ENCODE measurements at regions not wholly inside any gene's neighbourhood (a gene's known extent, or its start where the extent isn't known, plus 50 kb on each side); places are given as distances from the start of the nearest gene placed in this dataset.

GRCh38 chr3:135310317-135310716 is 515.3 kb downstream of the EPHB1 start:
- Histone ChIP-seq H3K56ac (ENCODE audit: extremely low read depth, insufficient read depth, low read length) (no peak overlapping the region), H4K20me1 (ENCODE audit: insufficient read depth, low read length) (no peaks in the 10 kb centered on the region), H3K18ac (ENCODE audit: low read depth, low read length) (no peak overlapping the region), H4K5ac (ENCODE audit: low read depth, low read length) (no peak overlapping the region), H2BK5ac (ENCODE audit: low read depth, low read length, poor library complexity, severe bottlenecking) (no peak overlapping the region), H3K27ac (ENCODE audit: insufficient read depth, low read length) (no peak overlapping the region), H3K4me1 (ENCODE audit: control insufficient read depth, insufficient read depth, low read length) (no peaks in the 10 kb centered on the region), H2BK20ac (ENCODE audit: low read depth, low read length) (no peak overlapping the region), H3K4ac (ENCODE audit: low read depth, low read length) (no peak overlapping the region), H3K9ac (ENCODE audit: low read depth, low read length) (no peak overlapping the region), H2BK15ac (ENCODE audit: low read depth, low read length) (no peak overlapping the region), H2AFZ (replicated peaks; ENCODE audit: low read length, poor library complexity) (no peak overlapping the region), H2AK5ac (ENCODE audit: low read depth, low read length) (no peak overlapping the region), H2BK120ac (ENCODE audit: low read depth, low read length) (no peak overlapping the region), H3K9me3 (ENCODE audit: control insufficient read depth, insufficient read depth, low read length) (peaks cover 13% of the 10 kb centered on the region), H3K9me1 (ENCODE audit: insufficient read depth, low read length) (no peaks in the 10 kb centered on the region), H3K4me2 (ENCODE audit: low read depth, low read length) (no peak overlapping the region), H3K14ac (replicated peaks; ENCODE audit: low read depth, low read length) (no peak overlapping the region), H3K79me1 (ENCODE audit: low read depth in 1 of 2, low read length in 2 of 2) (no peaks in the 10 kb centered on the region), H3K36me3 (ENCODE audit: control insufficient read depth, insufficient read depth, low read length) (no peaks in the 10 kb centered on the region), H3K4me3 (ENCODE audit: insufficient read depth, low read depth, low read length) (no peak overlapping the region), H2AK9ac (replicated peaks; ENCODE audit: low read depth, low read length, poor library complexity) (no peak overlapping the region), H3K27me3 (ENCODE audit: control insufficient read depth, insufficient read depth, low read length) (no peaks in the 10 kb centered on the region), H4K8ac (ENCODE audit: low read depth in 2 of 2, low read length in 2 of 2) (no peak overlapping the region), H3K23ac (ENCODE audit: low read depth, low read length) (no peak overlapping the region), H4K91ac (ENCODE audit: insufficient read depth, low read depth, low read length) (no peak overlapping the region)
- no peak for TF ChIP-seq MAFK (IDR thresholded peaks at IDR 0.05; ENCODE audit: low read depth, low read length)
- no peak for TF ChIP-seq NFE2L2 (IDR thresholded peaks at IDR 0.05; ENCODE audit: low read depth, low read length)
- TF ChIP-seq BHLHE40 (IDR thresholded peaks at IDR 0.05; ENCODE audit: low read depth, low read length) = no peak
- no peak for TF ChIP-seq SMC3 (IDR thresholded peaks at IDR 0.05; ENCODE audit: low read depth, low read length)
- TF ChIP-seq RFX5 (IDR thresholded peaks at IDR 0.05; ENCODE audit: low read depth, low read length) = no peak
- no peak for TF ChIP-seq USF2 (IDR thresholded peaks at IDR 0.05; ENCODE audit: low read depth, low read length)
- no peak for TF ChIP-seq MAZ (IDR thresholded peaks at IDR 0.05; ENCODE audit: borderline replicate concordance, low read depth, low read length)
- no peak for TF ChIP-seq ELK1 (IDR thresholded peaks at IDR 0.05; ENCODE audit: borderline replicate concordance, low read depth, low read length)
- no peak for TF ChIP-seq CTCF (conservative IDR thresholded peaks at IDR 0.05; ENCODE audit: low read depth, low read length)
- TF ChIP-seq POLR2A (IDR thresholded peaks at IDR 0.05; ENCODE audit: low read depth, low read length) = no peak
- TF ChIP-seq FOS (IDR thresholded peaks at IDR 0.05; ENCODE audit: low read depth, low read length) = no peak
- no peak for TF ChIP-seq CHD1 (IDR thresholded peaks at IDR 0.05; ENCODE audit: low read depth, low read length)
- TF ChIP-seq RCOR1 (IDR thresholded peaks at IDR 0.05; ENCODE audit: insufficient replicate concordance, low read length) = no peak
- no peak for TF ChIP-seq CEBPB (IDR thresholded peaks at IDR 0.05; ENCODE audit: low read depth, low read length)
- TF ChIP-seq RAD21 (IDR thresholded peaks at IDR 0.05; ENCODE audit: low read length) = no peak
- ChIA-PET POLR2A (ENCODE audit: unreplicated experiment) (no interaction called here), CTCF (no interaction called here)
- intact Hi-C loops (cut with micrococcal nuclease) (no loop called here), dilution Hi-C loops (cut with HindIII; ENCODE audit: low sequenced_read_pairs, unreplicated experiment) (no loop called here), in situ Hi-C loops (cut with MboI; ENCODE audit: low sequenced_read_pairs) (no loop called here)
- DNase-seq (no peak), ATAC-seq (ENCODE audit: low read depth) (no peak)
- no CpG with 5 or more reads among the region's 4 CpGs for whole genome bisulfite sequencing, 2 experiments (ENCODE audit: extremely low coverage in 2 of 2, insufficient read length in 1 of 2)
- BruUV-seq (replicated peaks) = no TSS peak
